HuH-7 (cell line): ENCODE measurements at regions not wholly inside any gene's neighbourhood (a gene's known extent, or its start where the extent isn't known, plus 50 kb on each side); places are given as distances from the start of the nearest gene placed in this dataset.
"Not testable (repeated sequence)": the region's sequence is repeated elsewhere in the genome, so short reads cannot be mapped to it uniquely, and the experiment has no call there.

Experiments
- DNase-seq: peaks from one replicate; pipeline ENCODE4 v3.0.0; 2011; ENCODE audit warnings: low spot score

DNA sequence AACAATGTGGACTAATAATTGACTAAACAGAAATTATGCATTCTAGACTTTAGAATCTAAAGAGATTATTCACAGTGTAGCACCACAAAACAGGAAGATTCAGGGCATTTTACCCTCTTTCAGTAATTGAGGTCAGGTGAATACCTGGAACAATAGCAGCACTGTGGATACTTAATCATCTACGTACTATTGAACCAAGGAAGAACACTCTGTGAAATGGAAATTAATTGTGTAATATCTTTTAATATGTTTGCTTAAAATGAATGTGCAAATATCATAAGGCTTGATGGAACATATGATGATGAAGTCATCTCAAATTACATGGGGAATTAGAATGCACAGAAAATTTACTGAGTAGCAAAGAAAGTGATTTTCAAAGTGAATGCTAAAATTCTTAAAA lies 68.5 kb upstream of the MAP9 start:
- no peak for DNase-seq

DNA sequence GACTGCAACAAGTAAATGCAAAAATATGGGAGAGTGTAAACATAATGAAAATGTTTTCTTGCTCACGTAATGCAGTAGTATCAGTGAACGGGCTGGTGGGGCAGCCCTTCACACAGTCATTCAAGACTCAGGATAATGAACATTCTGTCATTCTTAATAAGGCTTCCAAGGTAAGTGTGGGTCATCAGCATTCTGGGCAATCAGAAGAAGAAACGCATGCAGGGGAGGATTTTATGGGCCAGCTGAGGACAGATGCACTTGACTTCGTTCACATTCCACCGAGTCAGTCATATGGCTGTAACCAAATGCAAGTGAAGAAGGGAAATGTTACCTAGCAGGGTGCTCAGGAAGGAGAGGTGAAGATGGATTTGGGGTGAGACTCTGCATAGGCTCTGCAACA lies 68.0 kb upstream of the MAP9 start:
- no peak for DNase-seq

DNA sequence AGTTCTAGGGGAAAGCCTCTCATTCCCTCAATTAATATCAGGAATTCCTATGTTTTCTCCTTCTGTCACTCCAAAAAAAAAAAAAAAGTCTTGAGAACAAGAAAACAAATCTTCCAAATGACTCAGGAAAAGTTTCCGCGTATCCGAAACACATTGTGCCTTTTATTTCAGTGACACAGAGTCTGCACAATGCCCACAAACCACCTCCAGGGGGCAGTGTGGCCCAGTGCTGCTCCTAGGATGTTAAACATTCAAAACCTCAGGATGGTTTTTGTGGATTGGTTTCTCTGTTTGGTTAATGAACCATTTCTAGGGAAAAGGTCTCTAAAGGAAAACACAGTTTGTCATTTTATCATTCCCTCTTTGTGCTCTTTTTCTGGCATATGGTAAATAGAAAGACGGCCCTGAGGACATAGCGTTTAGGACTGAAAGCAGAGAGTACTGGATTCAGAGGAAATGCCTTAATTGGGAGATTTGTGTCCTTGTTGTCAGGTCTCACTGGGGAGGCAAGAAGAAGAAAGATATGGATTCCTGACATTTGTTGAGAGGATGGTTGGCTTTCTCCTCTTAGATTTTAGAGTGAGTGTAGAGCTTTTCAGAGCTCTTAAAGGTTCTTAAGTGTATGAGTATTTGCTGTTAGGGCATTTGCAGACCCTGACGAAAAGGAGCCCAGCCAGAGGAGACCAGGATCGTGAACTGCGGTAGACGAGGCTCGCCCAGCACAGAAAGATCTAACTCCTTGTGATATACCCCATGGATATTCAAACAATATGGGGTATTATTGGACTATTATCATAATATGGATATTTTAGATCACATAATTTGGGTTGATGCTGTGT lies 65.7 kb upstream of the MAP9 start:
- peak; percentile 34 for DNase-seq

DNA sequence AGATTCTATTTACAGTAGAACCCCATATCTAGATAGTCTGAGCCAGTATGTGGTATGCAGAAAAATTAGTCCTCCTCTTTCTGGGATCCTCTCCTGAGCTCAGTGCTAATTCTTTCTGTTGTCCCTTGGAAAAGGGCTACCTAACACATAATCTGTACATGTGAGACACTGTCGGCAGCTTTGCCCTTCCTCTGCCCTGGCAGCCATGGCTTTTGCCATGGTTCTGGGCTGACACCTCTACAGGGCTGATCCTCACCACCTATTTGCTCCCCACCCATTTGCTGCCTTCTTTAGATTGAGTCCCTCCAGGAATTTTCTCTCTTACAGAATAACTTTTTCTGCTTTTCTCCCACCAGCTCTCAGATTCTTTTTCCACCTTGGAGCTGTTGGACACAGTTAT lies 64.7 kb upstream of the MAP9 start:
- no peak for DNase-seq

DNA sequence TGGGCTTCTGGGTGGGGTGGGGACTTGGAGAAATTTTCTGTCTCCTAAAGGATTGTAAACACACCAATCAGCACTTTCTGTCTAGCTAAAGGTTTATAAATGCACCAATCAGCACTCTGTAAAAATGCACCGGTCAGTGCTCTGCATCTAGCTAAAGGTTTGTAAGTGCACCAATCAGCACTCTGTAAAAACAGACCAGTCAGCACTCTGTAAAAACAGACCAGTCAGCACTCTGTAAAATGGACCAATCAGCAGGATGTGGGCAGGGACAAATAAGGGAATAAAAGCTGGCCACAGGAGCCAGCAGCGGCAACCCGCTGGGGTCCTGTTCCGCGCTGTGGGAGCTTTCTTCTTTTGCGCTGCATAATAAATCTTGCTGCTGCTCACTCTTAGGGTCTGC lies 63.0 kb upstream of the MAP9 start:
- not testable (repeated sequence) for DNase-seq

DNA sequence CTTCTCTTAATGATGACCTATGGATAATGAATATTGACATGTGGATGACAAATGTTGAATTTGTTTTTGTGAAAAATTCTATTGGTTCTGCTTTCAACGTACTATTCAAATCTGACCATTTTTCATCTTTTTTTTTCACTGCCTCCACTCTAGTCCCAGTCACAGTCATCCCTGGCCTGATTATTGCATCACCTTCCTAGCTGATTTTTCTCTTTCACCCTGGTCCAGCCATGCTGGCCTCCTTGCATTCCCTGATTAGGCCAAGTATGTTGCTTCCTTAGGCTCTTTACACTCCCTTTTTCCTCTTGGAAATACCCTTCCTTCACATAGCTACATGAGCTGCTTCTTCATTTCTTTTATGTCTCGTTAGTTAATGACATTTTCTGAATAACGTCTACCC lies 58.1 kb upstream of the MAP9 start:
- DNase-seq = no peak

DNA sequence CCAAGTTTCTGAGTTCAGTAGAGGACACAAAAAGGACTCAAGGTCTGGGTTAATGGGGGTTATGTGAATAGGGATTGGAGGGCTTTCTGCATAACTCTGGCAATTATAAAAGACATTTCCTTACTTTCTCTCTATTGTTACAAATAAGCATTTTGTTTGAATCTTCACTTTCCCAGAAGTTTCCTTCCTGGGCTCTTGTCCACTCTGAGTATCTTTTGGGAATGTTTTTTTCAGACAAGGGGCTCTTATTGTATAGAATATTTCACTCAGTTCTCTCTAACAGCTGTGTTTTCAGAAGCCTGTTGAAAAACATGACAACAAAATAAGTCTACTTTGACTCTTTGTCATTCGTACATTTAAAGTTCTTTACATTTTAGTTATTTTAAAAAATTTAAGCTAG lies 57.6 kb upstream of the MAP9 start:
- no peak for DNase-seq

DNA sequence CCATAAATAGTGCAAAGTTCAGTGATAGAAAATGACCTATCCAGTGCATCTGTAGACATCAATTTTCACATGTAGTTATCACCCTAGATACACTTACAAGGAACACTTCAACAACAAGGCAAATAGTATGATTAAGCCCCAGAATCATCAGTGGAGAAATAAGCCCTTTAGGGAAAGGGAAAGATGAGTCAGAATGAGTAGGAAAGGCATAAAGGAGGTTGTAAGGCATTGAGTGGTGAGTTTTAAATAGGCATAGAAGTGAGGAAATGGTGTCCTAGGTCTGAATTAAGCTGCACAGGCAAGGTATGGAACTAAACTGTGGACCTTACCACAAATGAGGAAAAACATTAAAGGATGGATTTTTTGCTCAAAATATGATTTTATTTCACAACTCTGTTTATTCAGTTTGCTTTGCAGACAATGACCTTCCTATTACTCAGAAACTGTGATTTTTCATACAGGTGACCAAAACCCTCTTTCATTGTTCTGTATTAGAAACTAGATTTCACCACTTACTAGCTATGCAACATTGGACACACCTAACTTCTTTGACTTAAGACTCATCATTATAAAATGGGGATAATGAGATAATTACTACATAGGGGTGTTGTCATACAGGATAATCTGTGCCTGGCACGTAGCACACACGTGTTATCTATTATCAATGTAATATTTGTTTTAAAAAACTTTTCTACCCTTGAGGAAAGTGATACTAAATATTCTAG lies 57.0 kb upstream of the MAP9 start:
- no peak for DNase-seq

DNA sequence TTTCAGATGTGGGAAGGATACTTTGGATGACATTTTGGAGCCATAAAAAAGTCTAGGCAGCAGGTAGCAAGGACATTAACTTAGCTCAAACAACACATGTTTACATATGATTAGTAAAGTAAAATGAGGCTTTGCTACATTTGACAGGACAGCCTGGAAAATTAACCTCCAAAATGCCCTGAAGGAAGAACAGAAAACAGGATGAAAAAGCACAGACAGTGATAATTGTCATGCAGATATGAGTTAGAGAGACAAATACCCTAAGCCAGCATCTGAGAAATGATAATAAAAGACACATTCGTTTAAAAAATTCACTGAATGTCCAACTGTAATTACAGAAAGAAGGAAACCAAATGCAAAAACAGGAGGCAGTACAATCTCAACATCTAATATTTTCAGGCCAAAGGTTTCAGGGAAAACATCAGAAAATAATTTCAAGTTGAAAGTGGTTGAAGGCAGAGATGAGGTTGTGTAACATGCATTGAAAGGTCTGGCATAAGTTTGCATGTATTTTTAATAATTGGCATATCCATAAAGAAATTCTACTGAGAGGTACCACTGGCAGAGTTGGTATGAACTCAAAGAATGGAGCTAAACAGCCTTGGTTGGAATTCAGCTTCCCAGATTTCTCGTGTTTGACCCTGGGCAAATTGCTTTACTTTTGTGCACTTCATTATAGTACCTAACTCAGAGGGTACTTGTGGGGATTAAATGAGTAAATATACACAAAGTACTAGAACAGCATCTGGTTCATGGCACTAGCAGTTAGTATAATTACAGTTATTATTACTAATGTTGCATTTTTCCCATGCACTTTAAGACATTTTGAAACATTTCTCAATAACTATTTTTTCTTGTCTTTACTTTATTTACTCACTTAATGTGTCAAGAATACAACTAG lies 54.4 kb upstream of the MAP9 start:
- no peak for DNase-seq

DNA sequence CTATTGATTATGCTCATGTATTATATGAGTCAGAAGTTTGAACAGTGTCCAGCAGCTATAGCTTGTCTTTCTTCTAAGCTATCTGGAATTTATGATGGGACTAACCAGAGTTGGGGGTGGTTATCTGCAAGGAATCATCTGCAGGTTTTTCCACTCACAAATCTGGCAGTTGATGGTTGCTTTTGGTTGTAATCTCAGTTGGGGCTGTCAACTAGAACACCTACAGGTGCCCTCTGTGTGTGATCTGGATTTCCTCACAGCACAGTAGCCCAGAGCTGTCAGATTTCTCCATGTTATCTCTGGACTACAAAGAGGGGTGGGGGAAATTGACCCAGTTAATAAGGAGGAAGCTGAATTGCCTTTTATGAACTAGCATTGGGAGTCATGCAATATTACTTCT lies 51.4 kb upstream of the MAP9 start:
- no peak for DNase-seq

DNA sequence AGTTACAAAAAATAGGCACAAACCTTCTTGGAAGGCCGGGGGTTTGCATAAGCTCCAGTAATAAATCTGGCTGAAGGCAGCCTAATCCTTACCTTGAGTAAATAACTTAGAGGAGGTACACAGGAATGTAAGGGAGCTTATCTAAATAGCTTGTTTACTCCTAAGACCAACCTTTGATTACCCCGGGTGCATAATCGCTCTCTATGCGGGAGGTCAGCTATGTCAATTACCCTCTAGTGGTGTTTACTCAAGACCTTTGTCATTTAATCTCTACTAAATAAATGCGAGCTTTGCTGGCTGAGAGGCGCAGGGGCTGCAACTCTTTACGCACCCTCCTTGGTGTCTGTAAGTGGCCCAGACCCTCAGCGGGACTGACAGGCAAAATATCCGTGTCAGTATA lies 50.2 kb upstream of the MAP9 start:
- DNase-seq = no peak
